Neural progenitor cell (in vitro differentiated cells): ENCODE measurements at regions not wholly inside any gene's neighbourhood (a gene's known extent, or its start where the extent isn't known, plus 50 kb on each side); places are given as distances from the start of the nearest gene placed in this dataset.

Experiments used
- CTCF ChIP-seq: fragments of 200-600 bp; sonication (generic); IDR thresholded peaks from 2 replicates; pipeline ENCODE4 v1.5.1; 2017; ENCODE audit warnings: antibody characterized with exemption, mild to moderate bottlenecking
- EZH2 ChIP-seq: fragments of 200-600 bp; sonication (generic); IDR thresholded peaks from 2 replicates; pipeline ENCODE4 v1.6.1; 2017; ENCODE audit warnings: antibody characterized with exemption, mild to moderate bottlenecking, moderate library complexity
- EZH2phosphoT487 ChIP-seq: fragments of 200-600 bp; sonication (generic); IDR thresholded peaks from 2 replicates; pipeline ENCODE4 v1.6.1; 2017; ENCODE audit warnings: antibody characterized with exemption

- TF ChIP-seq CTCF (no peak), EZH2 (no peak), EZH2phosphoT487 (no peak)
Observed at GRCh38 chr17:71870546-71870862, 250.3 kb upstream of the SOX9 start.
